ENCODE measurements at regions not wholly inside any gene's neighbourhood (a gene's known extent, or its start where the extent isn't known, plus 50 kb on each side); places are given as distances from the start of the nearest gene placed in this dataset.

DNA sequence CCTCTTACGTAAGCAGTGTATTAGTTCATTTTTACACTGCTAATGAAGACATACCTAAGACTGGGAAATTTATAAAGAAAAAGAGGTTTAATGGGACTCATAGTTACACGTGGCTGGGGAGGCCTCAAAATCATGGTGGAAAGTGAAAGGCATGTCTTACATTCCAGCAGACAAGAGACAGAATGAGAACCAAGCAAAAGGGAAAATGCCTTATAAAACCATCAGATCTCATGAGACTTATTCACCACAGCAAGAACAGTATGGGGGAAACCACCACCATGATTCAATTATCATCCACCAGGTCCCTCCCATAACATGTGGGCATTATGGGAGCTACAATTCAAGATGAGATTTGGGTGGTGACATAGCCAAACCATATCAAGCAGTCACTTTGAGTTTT is 126.3 kb upstream of the CXCL12 start:
- Histone ChIP-seq H3K9me2 (ENCODE audit: insufficient read depth) (no peaks in the 10 kb centered on the region), H3K9ac (ENCODE audit: low read length) (no peak overlapping the region), H3K4me2 (ENCODE audit: low read length) (no peak overlapping the region), H3K4me3 (replicated peaks in 1 of 2; ENCODE audit: low read depth in 1 of 2, low read length in 2 of 2) (no peak overlapping the region), H3K4me1 (ENCODE audit: control insufficient read depth in 1 of 2, insufficient read depth in 2 of 2, low read length in 2 of 2) (no peaks in the 10 kb centered on the region), H3K79me2 (ENCODE audit: insufficient read depth, low read length) (no peaks in the 10 kb centered on the region), H3K36me3 (ENCODE audit: control insufficient read depth in 1 of 2, insufficient read depth in 2 of 2, low read length in 2 of 2) (no peaks in the 10 kb centered on the region), H4K20me1 (ENCODE audit: insufficient read depth) (no peaks in the 10 kb centered on the region), H3K27ac (ENCODE audit: low read depth, low read length) (no peak overlapping the region), H2AFZ (ENCODE audit: low read depth, low read length, poor library complexity, severe bottlenecking) (no peak overlapping the region), H3K9me3 (ENCODE audit: control insufficient read depth in 1 of 2, insufficient read depth in 1 of 2, low read depth in 1 of 2, low read length in 2 of 2) (no peaks in the 10 kb centered on the region), H3K27me3 (ENCODE audit: insufficient read depth, low read length) (peaks cover 10% of the 10 kb centered on the region; the same call in 1 of the 2 replicates)
- CTCF ChIA-PET: no interaction called here
- ATAC-seq: no peak
- RAD21 ChIA-PET (ENCODE audit: low non-redundant PET in 1 of 2, low total read pairs in 2 of 2, uncharacterized antibody in 2 of 2, unreplicated experiment in 2 of 2): no interaction called here
- POLR2A ChIA-PET: no interaction called here
- intact Hi-C loops (cut with micrococcal nuclease): no loop called here
- DNase-seq (ENCODE audit: low read depth, low spot score): no peak
- TF ChIP-seq, protein P1, sequence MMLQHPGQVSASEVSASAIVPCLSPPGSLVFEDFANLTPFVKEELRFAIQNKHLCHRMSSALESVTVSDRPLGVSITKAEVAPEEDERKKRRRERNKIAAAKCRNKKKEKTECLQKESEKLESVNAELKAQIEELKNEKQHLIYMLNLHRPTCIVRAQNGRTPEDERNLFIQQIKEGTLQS (IDR thresholded peaks at IDR 0.05): no peak
- no peak for TF ChIP-seq EZH2phosphoT487 (IDR thresholded peaks at IDR 0.05; ENCODE audit: borderline replicate concordance)
- TF ChIP-seq, protein P2, sequence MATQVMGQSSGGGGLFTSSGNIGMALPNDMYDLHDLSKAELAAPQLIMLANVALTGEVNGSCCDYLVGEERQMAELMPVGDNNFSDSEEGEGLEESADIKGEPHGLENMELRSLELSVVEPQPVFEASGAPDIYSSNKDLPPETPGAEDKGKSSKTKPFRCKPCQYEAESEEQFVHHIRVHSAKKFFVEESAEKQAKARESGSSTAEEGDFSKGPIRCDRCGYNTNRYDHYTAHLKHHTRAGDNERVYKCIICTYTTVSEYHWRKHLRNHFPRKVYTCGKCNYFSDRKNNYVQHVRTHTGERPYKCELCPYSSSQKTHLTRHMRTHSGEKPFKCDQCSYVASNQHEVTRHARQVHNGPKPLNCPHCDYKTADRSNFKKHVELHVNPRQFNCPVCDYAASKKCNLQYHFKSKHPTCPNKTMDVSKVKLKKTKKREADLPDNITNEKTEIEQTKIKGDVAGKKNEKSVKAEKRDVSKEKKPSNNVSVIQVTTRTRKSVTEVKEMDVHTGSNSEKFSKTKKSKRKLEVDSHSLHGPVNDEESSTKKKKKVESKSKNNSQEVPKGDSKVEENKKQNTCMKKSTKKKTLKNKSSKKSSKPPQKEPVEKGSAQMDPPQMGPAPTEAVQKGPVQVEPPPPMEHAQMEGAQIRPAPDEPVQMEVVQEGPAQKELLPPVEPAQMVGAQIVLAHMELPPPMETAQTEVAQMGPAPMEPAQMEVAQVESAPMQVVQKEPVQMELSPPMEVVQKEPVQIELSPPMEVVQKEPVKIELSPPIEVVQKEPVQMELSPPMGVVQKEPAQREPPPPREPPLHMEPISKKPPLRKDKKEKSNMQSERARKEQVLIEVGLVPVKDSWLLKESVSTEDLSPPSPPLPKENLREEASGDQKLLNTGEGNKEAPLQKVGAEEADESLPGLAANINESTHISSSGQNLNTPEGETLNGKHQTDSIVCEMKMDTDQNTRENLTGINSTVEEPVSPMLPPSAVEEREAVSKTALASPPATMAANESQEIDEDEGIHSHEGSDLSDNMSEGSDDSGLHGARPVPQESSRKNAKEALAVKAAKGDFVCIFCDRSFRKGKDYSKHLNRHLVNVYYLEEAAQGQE (IDR thresholded peaks at IDR 0.05; ENCODE audit: low read depth): no peak
- TF ChIP-seq, protein P3, sequence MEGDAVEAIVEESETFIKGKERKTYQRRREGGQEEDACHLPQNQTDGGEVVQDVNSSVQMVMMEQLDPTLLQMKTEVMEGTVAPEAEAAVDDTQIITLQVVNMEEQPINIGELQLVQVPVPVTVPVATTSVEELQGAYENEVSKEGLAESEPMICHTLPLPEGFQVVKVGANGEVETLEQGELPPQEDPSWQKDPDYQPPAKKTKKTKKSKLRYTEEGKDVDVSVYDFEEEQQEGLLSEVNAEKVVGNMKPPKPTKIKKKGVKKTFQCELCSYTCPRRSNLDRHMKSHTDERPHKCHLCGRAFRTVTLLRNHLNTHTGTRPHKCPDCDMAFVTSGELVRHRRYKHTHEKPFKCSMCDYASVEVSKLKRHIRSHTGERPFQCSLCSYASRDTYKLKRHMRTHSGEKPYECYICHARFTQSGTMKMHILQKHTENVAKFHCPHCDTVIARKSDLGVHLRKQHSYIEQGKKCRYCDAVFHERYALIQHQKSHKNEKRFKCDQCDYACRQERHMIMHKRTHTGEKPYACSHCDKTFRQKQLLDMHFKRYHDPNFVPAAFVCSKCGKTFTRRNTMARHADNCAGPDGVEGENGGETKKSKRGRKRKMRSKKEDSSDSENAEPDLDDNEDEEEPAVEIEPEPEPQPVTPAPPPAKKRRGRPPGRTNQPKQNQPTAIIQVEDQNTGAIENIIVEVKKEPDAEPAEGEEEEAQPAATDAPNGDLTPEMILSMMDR (IDR thresholded peaks at IDR 0.05 in 2 of 3, conservative IDR thresholded peaks at IDR 0.05 in 1 of 3; ENCODE audit: borderline replicate concordance in 1 of 3, insufficient read depth in 1 of 3, low read depth in 2 of 3, low read length in 2 of 3): no peak
- no peak for TF ChIP-seq ZNF274 (IDR thresholded peaks at IDR 0.05; ENCODE audit: low read depth, low read length)
- BruUV-seq (replicated peaks): no TSS peak

All from HCT116 (cell line).